K562 (cell line): ENCODE measurements at regions not wholly inside any gene's neighbourhood (a gene's known extent, or its start where the extent isn't known, plus 50 kb on each side); places are given as distances from the start of the nearest gene placed in this dataset.
A peak's percentile ranks its signal among the peaks of the same experiment; 100 is the strongest.

Experiments
- ATAC-seq: fragments of 200-7000 bp; cut with Tn5 transposase; 3 replicates; pipeline ENCODE4 v1.9.1; 2020; ENCODE audit warnings: moderate library complexity
- BruUV-seq: library from RNA; stranded (reverse); fragments of 400-500 nt; replicated peaks from 2 replicates; lab custom pipeline; 2021; lab: Mats Ljungman, UMichigan
- CTCF ChIA-PET: fragments of 300-600 bp; formaldehyde crosslinking; extraction: SDS; loops from one replicate; lab custom pipeline; 2021; ENCODE audit warnings: low intra/inter-chr PET ratio; lab: Yijun Ruan, JAX
- POLR2A ChIA-PET: fragments of 300-600, 350-650 bp; sonication (Branson Sonifier 250); formaldehyde crosslinking; extraction: SDS; loops from one replicate; lab custom pipeline; 2021; ENCODE audit warnings: antibody characterized with exemption, inconsistent platforms; lab: Yijun Ruan, JAX
- DNase-seq, 4 experiments: peaks; one replicate each; pipeline versions ENCODE4 v3.0.0 to v3.0.0-alpha.2; 2011 to 2018; ENCODE audit warnings: low spot score in 3 of 4, mixed read lengths in 3 of 4; ENCODE audit errors: extremely low read depth in 1 of 4
- FAIRE-seq: peaks from 2 replicates; lab custom pipeline; 2011; peaks lifted over from hg19 to GRCh38; lab: Jason Lieb, UNC
- H2AFZ ChIP-seq: 2 replicates; pipeline ENCODE4 v1.6.0; 2011; ENCODE audit warnings: low read depth, low read length, control low read depth, inconsistent platforms
- H3K27ac ChIP-seq: fragments of 200-600 bp; 3 replicates; pipeline ENCODE4 v1.8.0; 2011; ENCODE audit warnings: low read depth, mild to moderate bottlenecking, control low read depth, inconsistent platforms, low read length, moderate library complexity, mixed read lengths; ENCODE audit errors: extremely low read depth
- H3K27me3 ChIP-seq, 2 experiments: fragments of 300-600 bp in 1 of 2; 2 replicates in 1 of 2; 3 replicates in 1 of 2; pipeline versions ENCODE4 v1.6.0 to v1.8.0; 2011; ENCODE audit warnings: inconsistent platforms in 2 of 2, low read length in 2 of 2, mild to moderate bottlenecking in 1 of 2, mixed read lengths in 1 of 2, moderate library complexity in 1 of 2; ENCODE audit not compliant: control insufficient read depth in 2 of 2, insufficient read depth in 2 of 2
- H3K36me3 ChIP-seq: fragments of 300-600 bp; 3 replicates; pipeline ENCODE4 v1.8.0; 2011; ENCODE audit warnings: mild to moderate bottlenecking, low read length, inconsistent platforms; ENCODE audit not compliant: control insufficient read depth, insufficient read depth
- H3K4me1 ChIP-seq, 2 experiments: fragments of 200-600 bp in 1 of 2; replicated peaks in 1 of 2; 2 replicates in 1 of 2; 3 replicates in 1 of 2; pipeline versions ENCODE4 v1.5.1 to v1.8.0; 2011; ENCODE audit warnings: inconsistent platforms in 2 of 2, low read length in 2 of 2, mild to moderate bottlenecking in 1 of 2, mixed read lengths in 1 of 2, moderate library complexity in 1 of 2; ENCODE audit not compliant: control insufficient read depth in 2 of 2, insufficient read depth in 2 of 2
- H3K4me2 ChIP-seq: 2 replicates; pipeline ENCODE4 v1.6.1; 2011; ENCODE audit warnings: low read length, control low read depth, inconsistent platforms, mixed read lengths; ENCODE audit not compliant: insufficient read depth
- H3K4me3 ChIP-seq: fragments of 200-600 bp; sonication (generic), shearing (Covaris generic); 2 replicates; pipeline ENCODE4 v1.5.1; 2016; ENCODE audit warnings: control low read depth, inconsistent platforms
- H3K79me2 ChIP-seq: fragments of 200-600 bp; 3 replicates; pipeline ENCODE4 v1.8.0; 2011; ENCODE audit warnings: low read length, inconsistent platforms; ENCODE audit not compliant: control insufficient read depth, insufficient read depth
- H3K9ac ChIP-seq, 2 experiments: 2 replicates each; pipeline versions ENCODE4 v1.6.0 to v1.6.1; 2011; ENCODE audit warnings: low read depth in 2 of 2, low read length in 2 of 2, control low read depth in 1 of 2, inconsistent platforms in 1 of 2, mild to moderate bottlenecking in 1 of 2, mixed read lengths in 1 of 2; ENCODE audit not compliant: insufficient read depth in 1 of 2
- H3K9me1 ChIP-seq: one replicate; pipeline ENCODE4 v1.6.0; 2011; ENCODE audit warnings: inconsistent platforms, mild to moderate bottlenecking, low read length, moderate library complexity; ENCODE audit not compliant: control insufficient read depth, insufficient read depth
- H3K9me3 ChIP-seq: replicated peaks from 2 replicates; pipeline ENCODE4 v1.5.1; 2011; ENCODE audit warnings: low read depth, low read length, inconsistent platforms; ENCODE audit not compliant: control insufficient read depth, insufficient read depth
- H4K20me1 ChIP-seq: replicated peaks from 2 replicates; pipeline ENCODE4 v1.6.1; 2011; ENCODE audit warnings: low read length, inconsistent platforms, mixed read lengths; ENCODE audit not compliant: control insufficient read depth, insufficient read depth
- CEBPB ChIP-seq: fragments of 450-650 bp; IDR thresholded peaks from 2 replicates; pipeline ENCODE4 v1.6.1; 2016; ENCODE audit warnings: missing genetic modification characterization, missing compliant biosample characterization
- CEBPG ChIP-seq, 3 experiments: fragments of 200-800 bp in 1 of 3; sonication (Bioruptor generic) in 1 of 3; sonication (generic) in 1 of 3; formaldehyde crosslinking in 1 of 3; IDR thresholded peaks in 2 of 3; conservative IDR thresholded peaks in 1 of 3; 2 replicates each; pipeline versions ENCODE4 v1.6.1 to v1.8.0; 2016 to 2022; ENCODE audit warnings: missing compliant biosample characterization in 2 of 3, missing genetic modification characterization in 2 of 3, mild to moderate bottlenecking in 1 of 3, missing genetic modification reagents in 1 of 3
- CREM ChIP-seq: IDR thresholded peaks from 2 replicates; pipeline ENCODE4 v1.6.1; 2014; ENCODE audit warnings: antibody characterized with exemption, low read depth
- GABPA ChIP-seq: fragments of 200-800 bp; sonication (Bioruptor generic); conservative IDR thresholded peaks from 2 replicates; pipeline ENCODE4 v1.6.1; 2016; ENCODE audit warnings: low read depth, missing genetic modification characterization, missing compliant biosample characterization
- LEF1 ChIP-seq: fragments of 450-650 bp; IDR thresholded peaks from 2 replicates; pipeline ENCODE4 v1.6.1; 2016; ENCODE audit warnings: mild to moderate bottlenecking
- MTA3 ChIP-seq: fragments of 450-650 bp; formaldehyde crosslinking; IDR thresholded peaks from 2 replicates; pipeline ENCODE4 v1.6.1; 2017; ENCODE audit warnings: mild to moderate bottlenecking, borderline replicate concordance
- RBFOX2 ChIP-seq: fragments of 200-400 bp; formaldehyde crosslinking; IDR thresholded peaks from 2 replicates; pipeline ENCODE4 v1.6.1; 2017; ENCODE audit warnings: low read depth, mild to moderate bottlenecking, low read length, moderate library complexity
- RFX7 ChIP-seq: fragments of 250-450 bp; sonication (Bioruptor Pico); IDR thresholded peaks from 2 replicates; pipeline ENCODE4 v1.5.1; 2021; ENCODE audit warnings: mild to moderate bottlenecking
- SMARCE1 ChIP-seq: fragments of 450-650 bp; IDR thresholded peaks from 2 replicates; pipeline ENCODE4 v1.7.1; 2016; ENCODE audit warnings: mild to moderate bottlenecking
- SREBF2 ChIP-seq: sonication (generic); formaldehyde crosslinking; IDR thresholded peaks from 2 replicates; pipeline ENCODE4 v1.4.0; 2020; ENCODE audit warnings: mild to moderate bottlenecking, missing genetic modification reagents
- TRIM28 ChIP-seq: fragments of 450-650 bp; IDR thresholded peaks from 2 replicates; pipeline ENCODE4 v1.6.1; 2017
- ZNF696 ChIP-seq: fragments of 250-450 bp; sonication (Bioruptor Pico); conservative IDR thresholded peaks from 2 replicates; pipeline ENCODE4 v1.4.0; 2020; ENCODE audit warnings: mild to moderate bottlenecking, moderate library complexity
- ZSCAN29 ChIP-seq: fragments of 450-650 bp; IDR thresholded peaks from 2 replicates; pipeline ENCODE4 v1.6.1; 2017
- WGBS: fragments of 100-300 bp; shearing (Covaris generic); methylation state at CpG from one replicate; pipeline ENCODE4 v1.1.6; 2016; ENCODE audit warnings: low coverage, mixed read lengths; ENCODE audit not compliant: insufficient coverage; ENCODE audit errors: missing lambda C conversion rate; 5-methylcytosine and 5-hydroxymethylcytosine counted together
- in situ Hi-C: fragments of 300-500 bp; cut with MboI; formaldehyde crosslinking; loops from 4 replicates; pipeline ENCODE4 v1.15.0; 2018; ENCODE audit warnings: inconsistent platforms, mixed read lengths
- intact Hi-C: fragments of 100-400 bp; cut with micrococcal nuclease; formaldehyde crosslinking; loops from 2 replicates; pipeline ENCODE4 v1.14.2; 2022
- TF ChIP-seq, protein P1 (sequence below), 2 experiments: fragments of 450-650 bp in 1 of 2; sonication (generic) in 1 of 2; formaldehyde crosslinking in 1 of 2; IDR thresholded peaks in 1 of 2; conservative IDR thresholded peaks in 1 of 2; 2 replicates each; pipeline versions ENCODE4 v1.6.1 to v1.8.1; 2016 to 2023; ENCODE audit warnings: mild to moderate bottlenecking in 2 of 2, moderate library complexity in 2 of 2, inconsistent platforms in 1 of 2, missing genetic modification reagents in 1 of 2
- TF ChIP-seq, protein P2 (sequence below): fragments of 250-450 bp; sonication (Bioruptor Pico); IDR thresholded peaks from 2 replicates; pipeline ENCODE4 v1.5.0; 2022; ENCODE audit warnings: mild to moderate bottlenecking

DNA sequence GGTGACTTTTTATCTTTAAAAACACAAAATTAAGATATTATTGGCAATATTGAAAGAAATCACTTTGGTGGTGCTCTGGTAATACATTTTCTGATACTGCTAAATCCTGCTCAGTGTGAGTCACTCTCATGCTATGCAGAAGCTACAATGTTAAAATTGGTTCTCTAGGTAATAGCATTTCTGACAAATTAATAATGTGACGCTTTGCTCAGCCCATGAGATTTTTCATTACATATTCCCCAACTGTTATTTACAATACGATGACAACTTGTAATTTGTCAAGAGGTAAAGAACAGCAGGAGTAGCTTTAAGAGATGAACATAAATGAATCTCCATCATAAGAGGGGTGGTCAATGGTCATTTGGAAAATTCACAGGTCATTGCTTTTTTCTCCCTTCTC lies 573.6 kb downstream of the TMEM182 start:
- DNase-seq (no peak), ATAC-seq (no peak), FAIRE-seq (no peak)
- in situ Hi-C loops (no loop called here), intact Hi-C loops (no loop called here)
- H3K9me3 ChIP-seq, result no peaks in the 10 kb centered on the region
- BruUV-seq, result no TSS peak
- H3K4me2 ChIP-seq, result no peak overlapping the region
- no peaks in the 10 kb centered on the region for H4K20me1 ChIP-seq
- no peaks in the 10 kb centered on the region for H3K9me1 ChIP-seq
- H3K9ac ChIP-seq, result no peak overlapping the region
- WGBS, result 14% methylated on average over 2 of the region's 2 CpGs
- H3K36me3 ChIP-seq, result no peaks in the 10 kb centered on the region
- no peaks in the 10 kb centered on the region for H3K4me1 ChIP-seq
- H3K79me2 ChIP-seq, result no peaks in the 10 kb centered on the region
- H2AFZ ChIP-seq, result no peak overlapping the region
- TF ChIP-seq RFX7, result no peak
- no peak for TF ChIP-seq LEF1
- TF ChIP-seq ZSCAN29, result no peak
- TF ChIP-seq ZNF696 (CRISPR knock-in tag), result no peak
- no peak for TF ChIP-seq GABPA (tag)
- POLR2A ChIA-PET, result no interaction called here
- H3K27ac ChIP-seq, result no peak overlapping the region
- H3K4me3 ChIP-seq, result no peak overlapping the region
- H3K27me3 ChIP-seq, result no peaks in the 10 kb centered on the region
- CTCF ChIA-PET, result no interaction called here

DNA sequence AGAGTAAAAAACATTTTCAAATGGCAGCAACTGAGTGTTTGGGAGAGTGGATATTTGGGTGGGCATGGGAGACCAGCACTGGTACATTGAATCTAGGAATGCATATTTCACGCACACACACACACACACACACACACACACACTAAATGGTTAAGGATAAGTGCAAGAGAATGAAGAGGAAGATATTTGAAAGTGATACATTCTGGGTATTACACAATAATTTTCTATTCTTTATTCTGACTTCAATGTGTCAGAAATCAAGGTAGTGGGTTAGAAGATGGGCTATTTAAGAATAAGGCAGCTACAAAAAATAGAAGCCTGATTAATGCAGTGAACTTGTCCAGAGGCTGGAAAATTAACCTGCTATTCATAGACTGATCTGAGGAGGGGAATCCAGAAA lies 577.0 kb downstream of the TMEM182 start:
- H3K9me3 ChIP-seq, result 0 out of 2 replicates have a peak, but pooled peaks cover 1% of the 10 kb centered on the region
- no peaks in the 10 kb centered on the region for H4K20me1 ChIP-seq
- no peaks in the 10 kb centered on the region for H3K4me1 ChIP-seq
- 7% methylated on average over 1 of the region's 1 CpG for WGBS
- FAIRE-seq (no peak), DNase-seq (no peak), ATAC-seq (no peak)
- H3K4me2 ChIP-seq, result no peak overlapping the region
- H3K4me3 ChIP-seq, result no peak overlapping the region
- H3K9ac ChIP-seq, result no peak overlapping the region
- H3K79me2 ChIP-seq, result no peaks in the 10 kb centered on the region
- intact Hi-C loops, result no loop called here
- no peaks in the 10 kb centered on the region for H3K9me1 ChIP-seq
- no peaks in the 10 kb centered on the region for H3K36me3 ChIP-seq
- in situ Hi-C loops, result no loop called here
- CTCF ChIA-PET, result no interaction called here
- POLR2A ChIA-PET, result no interaction called here
- H3K27ac ChIP-seq, result no peak overlapping the region
- no TSS peak for BruUV-seq
- no peak overlapping the region for H2AFZ ChIP-seq
- no peaks in the 10 kb centered on the region for H3K27me3 ChIP-seq
- TF ChIP-seq, protein P1, sequence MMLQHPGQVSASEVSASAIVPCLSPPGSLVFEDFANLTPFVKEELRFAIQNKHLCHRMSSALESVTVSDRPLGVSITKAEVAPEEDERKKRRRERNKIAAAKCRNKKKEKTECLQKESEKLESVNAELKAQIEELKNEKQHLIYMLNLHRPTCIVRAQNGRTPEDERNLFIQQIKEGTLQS (IDR thresholded peaks at IDR 0.05), result no peak
- TF ChIP-seq, protein P1 (CRISPR knock-in tag; conservative IDR thresholded peaks at IDR 0.05), result no peak
- TF ChIP-seq CEBPG (CRISPR knock-in tag; IDR thresholded peaks at IDR 0.05) (no peak), CEBPG (tag; conservative IDR thresholded peaks at IDR 0.05 in 1 of 2, IDR thresholded peaks at IDR 0.05 in 1 of 2) (peak in 1 of 2 experiments; percentile 24; a peak in 1 of 4 replicates), RBFOX2 (no peak), CEBPB (tag) (0 out of 2 replicates have a peak, but pooled peaks have one; percentile 31), TRIM28 (no peak), CREM (no peak), SMARCE1 (no peak), SREBF2 (CRISPR knock-in tag) (no peak), MTA3 (no peak)
- TF ChIP-seq, protein P2, sequence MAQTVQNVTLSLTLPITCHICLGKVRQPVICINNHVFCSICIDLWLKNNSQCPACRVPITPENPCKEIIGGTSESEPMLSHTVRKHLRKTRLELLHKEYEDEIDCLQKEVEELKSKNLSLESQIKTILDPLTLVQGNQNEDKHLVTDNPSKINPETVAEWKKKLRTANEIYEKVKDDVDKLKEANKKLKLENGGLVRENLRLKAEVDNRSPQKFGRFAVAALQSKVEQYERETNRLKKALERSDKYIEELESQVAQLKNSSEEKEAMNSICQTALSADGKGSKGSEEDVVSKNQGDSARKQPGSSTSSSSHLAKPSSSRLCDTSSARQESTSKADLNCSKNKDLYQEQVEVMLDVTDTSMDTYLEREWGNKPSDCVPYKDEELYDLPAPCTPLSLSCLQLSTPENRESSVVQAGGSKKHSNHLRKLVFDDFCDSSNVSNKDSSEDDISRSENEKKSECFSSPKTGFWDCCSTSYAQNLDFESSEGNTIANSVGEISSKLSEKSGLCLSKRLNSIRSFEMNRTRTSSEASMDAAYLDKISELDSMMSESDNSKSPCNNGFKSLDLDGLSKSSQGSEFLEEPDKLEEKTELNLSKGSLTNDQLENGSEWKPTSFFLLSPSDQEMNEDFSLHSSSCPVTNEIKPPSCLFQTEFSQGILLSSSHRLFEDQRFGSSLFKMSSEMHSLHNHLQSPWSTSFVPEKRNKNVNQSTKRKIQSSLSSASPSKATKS (CRISPR knock-in tag), result no peak
